OCI-LY7 (cell line): ENCODE measurements at regions not wholly inside any gene's neighbourhood (a gene's known extent, or its start where the extent isn't known, plus 50 kb on each side); places are given as distances from the start of the nearest gene placed in this dataset.

ENCODE experiments used
- BruUV-seq: library from RNA; stranded (reverse); fragments of 400-500 nt; replicated peaks from 2 replicates; lab custom pipeline; 2021; lab: Mats Ljungman, UMichigan
- CTCF ChIA-PET: fragments of 300-600 bp; sonication (Branson Sonifier 250); formaldehyde crosslinking; loops from one replicate; lab custom pipeline; 2022; ENCODE audit warnings: antibody characterized with exemption; ENCODE audit not compliant: unreplicated experiment; lab: Charles Lee
- POLR2A ChIA-PET: fragments of 300-600 bp; sonication (Branson Sonifier 250); formaldehyde crosslinking; loops from one replicate; lab custom pipeline; 2022; ENCODE audit warnings: antibody characterized with exemption; lab: Charles Lee
- DNase-seq: peaks from one replicate; pipeline ENCODE4 v3.0.0-alpha.2; 2015; ENCODE audit warnings: low spot score
- H2AFZ ChIP-seq: fragments of 200-600 bp; sonication (generic), shearing (Covaris generic); 2 replicates; pipeline ENCODE4 v1.6.1; 2014; ENCODE audit warnings: mild to moderate bottlenecking, antibody characterized with exemption, low read length, moderate library complexity
- H3K27ac ChIP-seq: fragments of 200-600 bp; sonication (generic); 2 replicates; pipeline ENCODE4 v1.5.1; 2014; ENCODE audit warnings: mixed run types, low read depth, mild to moderate bottlenecking, moderate library complexity, low read length, inconsistent platforms; ENCODE audit not compliant: poor library complexity, severe bottlenecking
- H3K36me3 ChIP-seq: fragments of 200-600 bp; sonication (generic); 2 replicates; pipeline ENCODE4 v1.6.1; 2014; ENCODE audit warnings: mild to moderate bottlenecking, antibody characterized with exemption, low read length, moderate library complexity, mixed read lengths; ENCODE audit not compliant: insufficient read depth
- H3K4me1 ChIP-seq: fragments of 200-600 bp; sonication (generic); 2 replicates; pipeline ENCODE4 v1.5.1; 2014; ENCODE audit warnings: mild to moderate bottlenecking, low read length; ENCODE audit not compliant: insufficient read depth, poor library complexity, severe bottlenecking
- H3K4me2 ChIP-seq: fragments of 200-600 bp; sonication (generic); 2 replicates; pipeline ENCODE4 v1.6.1; 2014; ENCODE audit warnings: mild to moderate bottlenecking, low read length
- H3K4me3 ChIP-seq: fragments of 200-600 bp; sonication (generic); 2 replicates; pipeline ENCODE4 v1.5.1; 2014; ENCODE audit warnings: mild to moderate bottlenecking, low read depth, low read length; ENCODE audit not compliant: poor library complexity, severe bottlenecking
- H3K79me2 ChIP-seq: fragments of 200-600 bp; sonication (generic); 2 replicates; pipeline ENCODE4 v1.6.1; 2016; ENCODE audit warnings: low read depth, mild to moderate bottlenecking, low read length, moderate library complexity, mixed read lengths; ENCODE audit not compliant: insufficient read depth
- H3K9me2 ChIP-seq: fragments of 200-600 bp; sonication (generic); 2 replicates; pipeline ENCODE4 v1.6.1; 2016; ENCODE audit warnings: mild to moderate bottlenecking, low read length, mixed read lengths; ENCODE audit not compliant: insufficient read depth
- H3K9me3 ChIP-seq: fragments of 200-600 bp; sonication (generic); 2 replicates; pipeline ENCODE4 v1.6.1; 2014; ENCODE audit warnings: mild to moderate bottlenecking, mixed run types, low read length, mixed read lengths
- H4K20me1 ChIP-seq: fragments of 200-600 bp; sonication (generic); 2 replicates; pipeline ENCODE4 v1.6.1; 2014; ENCODE audit warnings: mild to moderate bottlenecking, antibody characterized with exemption, low read length, moderate library complexity, mixed read lengths; ENCODE audit not compliant: insufficient read depth
- EZH2phosphoT487 ChIP-seq: fragments of 200-600 bp; sonication (generic); IDR thresholded peaks from 2 replicates; pipeline ENCODE4 v1.6.1; 2018; ENCODE audit warnings: low read depth, borderline replicate concordance, mild to moderate bottlenecking, mixed run types, antibody characterized with exemption, low read length, moderate library complexity, mixed read lengths
- intact Hi-C: fragments of 100-400 bp; cut with micrococcal nuclease; formaldehyde crosslinking; loops from one replicate; pipeline ENCODE4 v1.10.0; 2022; ENCODE audit not compliant: unreplicated experiment
- TF ChIP-seq, protein P1 (sequence below): fragments of 200-600 bp; sonication (generic); conservative IDR thresholded peaks from 2 replicates; pipeline ENCODE4 v1.5.1; 2014; ENCODE audit warnings: mild to moderate bottlenecking, antibody characterized with exemption, low read length, moderate library complexity, mixed read lengths

DNA sequence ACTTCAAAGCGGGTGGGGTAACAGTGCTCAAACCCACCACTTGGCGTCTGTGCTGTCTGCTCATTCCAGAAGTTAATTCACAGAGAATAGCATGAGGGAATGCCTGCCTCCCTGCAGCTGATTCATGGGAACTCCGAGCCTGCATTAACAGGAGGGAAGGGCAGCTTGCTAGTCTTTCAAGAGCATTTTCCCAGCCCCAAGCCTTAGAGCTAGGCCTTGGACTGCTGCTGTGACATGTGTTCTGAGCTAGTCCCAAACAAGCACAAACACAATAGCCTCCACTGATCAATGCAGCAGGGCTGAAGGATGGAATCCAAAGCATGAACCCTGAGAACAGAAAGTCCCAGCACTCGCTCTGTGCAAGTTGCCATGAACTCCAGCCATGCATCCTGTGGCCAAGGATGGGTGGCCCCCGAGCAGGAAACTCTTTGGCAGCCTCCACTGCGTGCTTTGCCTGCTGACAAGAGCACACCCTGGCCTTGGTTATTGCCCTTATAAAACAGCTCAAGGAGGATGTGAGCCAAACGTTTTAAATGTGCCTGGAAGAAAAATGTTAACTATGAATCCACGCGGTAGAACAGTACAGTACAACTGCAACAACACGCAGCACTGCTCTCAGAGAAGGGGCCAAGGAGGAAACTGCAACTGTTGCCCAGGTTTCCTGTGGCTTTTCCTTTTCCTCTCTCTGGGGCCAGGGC lies 653.1 kb upstream of the KLF4 start:
- H4K20me1 ChIP-seq = no peaks in the 10 kb centered on the region
- no peak for DNase-seq
- no peaks in the 10 kb centered on the region for H3K9me3 ChIP-seq
- H2AFZ ChIP-seq = no peak overlapping the region
- no peak overlapping the region for H3K4me2 ChIP-seq
- no peak overlapping the region for H3K4me3 ChIP-seq
- H3K36me3 ChIP-seq = no peaks in the 10 kb centered on the region
- BruUV-seq = no TSS peak
- no peaks in the 10 kb centered on the region for H3K4me1 ChIP-seq
- no peaks in the 10 kb centered on the region for H3K9me2 ChIP-seq
- POLR2A ChIA-PET = interaction anchor here (0.7 kb wide), 1 partner anchor 421 kb away, joined by 4 read pairs; no protein-coding TSS in a partner anchor
- intact Hi-C loops = no loop called here
- CTCF ChIA-PET = no interaction called here
- H3K79me2 ChIP-seq = no peaks in the 10 kb centered on the region
- no peak overlapping the region for H3K27ac ChIP-seq
- TF ChIP-seq, protein P1, sequence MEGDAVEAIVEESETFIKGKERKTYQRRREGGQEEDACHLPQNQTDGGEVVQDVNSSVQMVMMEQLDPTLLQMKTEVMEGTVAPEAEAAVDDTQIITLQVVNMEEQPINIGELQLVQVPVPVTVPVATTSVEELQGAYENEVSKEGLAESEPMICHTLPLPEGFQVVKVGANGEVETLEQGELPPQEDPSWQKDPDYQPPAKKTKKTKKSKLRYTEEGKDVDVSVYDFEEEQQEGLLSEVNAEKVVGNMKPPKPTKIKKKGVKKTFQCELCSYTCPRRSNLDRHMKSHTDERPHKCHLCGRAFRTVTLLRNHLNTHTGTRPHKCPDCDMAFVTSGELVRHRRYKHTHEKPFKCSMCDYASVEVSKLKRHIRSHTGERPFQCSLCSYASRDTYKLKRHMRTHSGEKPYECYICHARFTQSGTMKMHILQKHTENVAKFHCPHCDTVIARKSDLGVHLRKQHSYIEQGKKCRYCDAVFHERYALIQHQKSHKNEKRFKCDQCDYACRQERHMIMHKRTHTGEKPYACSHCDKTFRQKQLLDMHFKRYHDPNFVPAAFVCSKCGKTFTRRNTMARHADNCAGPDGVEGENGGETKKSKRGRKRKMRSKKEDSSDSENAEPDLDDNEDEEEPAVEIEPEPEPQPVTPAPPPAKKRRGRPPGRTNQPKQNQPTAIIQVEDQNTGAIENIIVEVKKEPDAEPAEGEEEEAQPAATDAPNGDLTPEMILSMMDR = no peak
- no peak for TF ChIP-seq EZH2phosphoT487

DNA sequence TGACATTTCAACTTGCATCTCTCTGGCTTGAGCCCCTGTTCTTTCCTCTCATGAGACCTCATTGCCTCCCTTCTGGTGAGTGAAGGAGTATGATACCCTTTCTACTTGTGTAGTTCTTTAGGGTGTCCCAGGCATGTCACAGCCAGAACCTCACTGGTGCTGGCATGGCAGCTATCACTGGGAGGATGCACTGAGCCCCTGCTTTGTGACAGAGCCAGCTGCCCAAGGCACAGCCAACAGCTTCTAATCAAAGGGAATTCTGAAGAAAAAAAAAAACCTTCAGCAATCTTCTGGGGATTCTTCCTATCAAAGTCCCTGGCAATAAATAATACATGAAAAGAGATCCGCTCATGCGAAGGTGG lies 652.6 kb upstream of the KLF4 start:
- Histone ChIP-seq H3K4me1 (no peaks in the 10 kb centered on the region), H4K20me1 (no peaks in the 10 kb centered on the region), H3K27ac (no peak overlapping the region), H3K9me3 (no peaks in the 10 kb centered on the region), H3K4me3 (no peak overlapping the region), H3K79me2 (no peaks in the 10 kb centered on the region), H3K36me3 (no peaks in the 10 kb centered on the region), H2AFZ (no peak overlapping the region), H3K4me2 (no peak overlapping the region), H3K9me2 (no peaks in the 10 kb centered on the region)
- TF ChIP-seq, protein P1 = no peak
- no peak for TF ChIP-seq EZH2phosphoT487
- BruUV-seq = no TSS peak
- intact Hi-C loops = no loop called here
- ChIA-PET CTCF (no interaction called here), POLR2A (no interaction called here)
- DNase-seq = no peak

DNA sequence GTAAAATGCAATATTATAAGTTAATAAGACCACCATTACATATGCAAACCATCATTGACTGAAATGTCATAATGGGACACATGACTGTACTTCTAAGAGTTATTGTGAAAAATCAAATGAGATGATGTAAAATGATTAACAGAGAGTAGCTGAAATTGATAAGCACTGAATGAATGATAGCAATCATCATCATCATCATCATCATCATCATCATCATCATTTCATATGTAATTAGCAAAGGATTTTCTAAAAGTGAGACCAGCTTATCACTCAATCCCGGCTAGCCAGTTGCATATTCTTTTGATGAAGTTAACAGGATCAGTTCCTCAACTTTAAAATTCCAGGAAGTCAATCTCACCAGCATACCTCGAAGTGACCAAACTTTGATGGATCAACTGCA lies 650.3 kb upstream of the KLF4 start:
- intact Hi-C loops = no loop called here
- H3K9me2 ChIP-seq = no peaks in the 10 kb centered on the region
- H3K27ac ChIP-seq = no peak overlapping the region
- no peaks in the 10 kb centered on the region for H3K4me1 ChIP-seq
- H4K20me1 ChIP-seq = no peaks in the 10 kb centered on the region
- H3K79me2 ChIP-seq = no peaks in the 10 kb centered on the region
- no TSS peak for BruUV-seq
- no peak overlapping the region for H3K4me2 ChIP-seq
- POLR2A ChIA-PET = no interaction called here
- no peaks in the 10 kb centered on the region for H3K36me3 ChIP-seq
- no peak for DNase-seq
- TF ChIP-seq, protein P1 = no peak
- H2AFZ ChIP-seq = no peak overlapping the region
- CTCF ChIA-PET = no interaction called here
- H3K9me3 ChIP-seq = no peaks in the 10 kb centered on the region
- H3K4me3 ChIP-seq = no peak overlapping the region
